Astrocyte (in vitro differentiated cells and primary cell): ENCODE measurements at regions not wholly inside any gene's neighbourhood (a gene's known extent, or its start where the extent isn't known, plus 50 kb on each side); places are given as distances from the start of the nearest gene placed in this dataset.

Experiments
- CTCF ChIP-seq: IDR thresholded peaks from 2 replicates; pipeline ENCODE4 v1.5.1; 2011; ENCODE audit warnings: low read depth, mild to moderate bottlenecking, inconsistent platforms, low read length, moderate library complexity; ENCODE audit not compliant: insufficient read depth
- EZH2 ChIP-seq: IDR thresholded peaks from 2 replicates; pipeline ENCODE4 v1.6.1; 2012; ENCODE audit warnings: mild to moderate bottlenecking, low read length, inconsistent platforms; ENCODE audit not compliant: insufficient read depth

GRCh38 chr10:3348564-3348963 lies 176.0 kb upstream of the PITRM1 start:
- no peak for TF ChIP-seq CTCF
- TF ChIP-seq EZH2 = no peak
